NT2/D1 (cell line): ENCODE measurements at regions not wholly inside any gene's neighbourhood (a gene's known extent, or its start where the extent isn't known, plus 50 kb on each side); places are given as distances from the start of the nearest gene placed in this dataset.

Experiments
- SUZ12 ChIP-seq: IDR thresholded peaks from 2 replicates; pipeline ENCODE4 v1.6.1; 2011; ENCODE audit not compliant: insufficient read length, insufficient read depth; ENCODE audit errors: extremely low read depth
- ZNF274 ChIP-seq: IDR thresholded peaks from 2 replicates; pipeline ENCODE4 v1.6.1; 2011; ENCODE audit warnings: mild to moderate bottlenecking, low read depth, low read length

DNA sequence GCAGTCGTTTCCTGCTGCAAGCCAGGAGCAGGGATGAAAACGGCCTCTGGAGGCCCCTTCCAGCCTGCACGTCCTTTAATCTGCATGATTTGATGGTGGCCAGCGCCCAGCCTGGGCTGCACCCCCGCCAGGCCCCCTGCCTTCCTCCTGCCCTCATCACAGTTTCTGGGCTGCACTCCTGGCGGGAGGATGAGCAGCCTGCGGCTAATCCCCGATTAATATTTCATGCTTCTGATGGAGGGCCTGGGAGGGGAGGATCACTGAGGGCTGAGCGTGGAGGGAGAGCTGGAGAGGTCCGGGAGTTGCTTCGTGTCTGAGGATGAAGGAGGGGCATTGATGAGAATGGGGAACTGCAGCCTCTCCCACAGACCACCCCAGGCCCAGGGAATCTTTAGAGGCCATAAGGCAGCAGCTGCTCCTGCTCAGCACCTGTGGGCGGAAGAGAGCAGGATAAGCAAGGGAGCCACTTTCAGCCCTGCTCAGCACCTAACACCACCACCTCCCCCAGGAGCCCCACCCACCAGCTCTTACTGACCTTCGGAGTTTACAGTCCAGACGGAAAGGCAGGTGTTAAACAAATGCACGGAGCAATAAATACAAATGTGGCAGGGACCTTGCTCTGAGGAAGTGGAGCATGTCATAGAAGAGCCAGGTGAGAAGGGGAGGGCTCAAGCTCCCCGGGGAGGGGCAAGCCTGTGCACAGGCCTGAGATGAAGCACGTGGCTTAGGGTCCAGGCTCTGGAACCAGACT is 135.0 kb upstream of the NECTIN1 start:
- TF ChIP-seq ZNF274 (no peak), SUZ12 (no peak)
